ENCODE measurements at regions not wholly inside any gene's neighbourhood (a gene's known extent, or its start where the extent isn't known, plus 50 kb on each side); places are given as distances from the start of the nearest gene placed in this dataset.

GRCh38 chr20:62527781-62528180 is 52.0 kb upstream of the GATA5 start:
- Histone ChIP-seq H3K9me3 (ENCODE audit: control insufficient read depth, low read length) (no peaks in the 10 kb centered on the region), H3K4me3 (ENCODE audit: low read length in 2 of 2) (no peak overlapping the region), H3K27me3 (ENCODE audit: control insufficient read depth in 1 of 2, insufficient read depth in 2 of 2, low read length in 1 of 2) (no peaks in the 10 kb centered on the region), H3K4me1 (ENCODE audit: control insufficient read depth in 1 of 2, insufficient read depth in 2 of 2, low read length in 2 of 2) (no peaks in the 10 kb centered on the region), H3K36me3 (ENCODE audit: control insufficient read depth in 1 of 2, insufficient read depth in 2 of 2, low read length in 1 of 2) (no peaks in the 10 kb centered on the region), H3K27ac (ENCODE audit: low read depth in 1 of 2, low read length in 2 of 2) (no peak overlapping the region)
- ATAC-seq (ENCODE audit: low FRiP score) (no peak), DNase-seq (no peak)
- WGBS, 2 donors: 88 to 92% methylated on average over 20 of the region's 20 CpGs
- intact Hi-C loops (cut with DNase I): no loop called here

GRCh38 chr20:62528983-62529891 is 53.4 kb upstream of the GATA5 start:
- Histone ChIP-seq H3K36me3 (ENCODE audit: control insufficient read depth in 1 of 2, insufficient read depth in 2 of 2, low read length in 1 of 2) (no peaks in the 10 kb centered on the region), H3K4me1 (ENCODE audit: control insufficient read depth in 1 of 2, insufficient read depth in 2 of 2, low read length in 2 of 2) (no peaks in the 10 kb centered on the region), H3K4me3 (ENCODE audit: low read length in 2 of 2) (no peak overlapping the region), H3K9me3 (ENCODE audit: control insufficient read depth, low read length) (no peaks in the 10 kb centered on the region), H3K27ac (ENCODE audit: low read depth in 1 of 2, low read length in 2 of 2) (no peak overlapping the region), H3K27me3 (ENCODE audit: control insufficient read depth in 1 of 2, insufficient read depth in 2 of 2, low read length in 1 of 2) (no peaks in the 10 kb centered on the region)
- ATAC-seq (ENCODE audit: low FRiP score) (no peak), DNase-seq (no peak)
- 60 to 61% methylated on average over 25 of the region's 25 CpGs for WGBS, 2 donors
- intact Hi-C loops (cut with DNase I): no loop called here

- DNase-seq (no peak), ATAC-seq (ENCODE audit: low FRiP score) (no peak)
- Histone ChIP-seq H3K27ac (ENCODE audit: low read depth in 1 of 2, low read length in 2 of 2) (no peak overlapping the region), H3K9me3 (ENCODE audit: control insufficient read depth, low read length) (no peaks in the 10 kb centered on the region), H3K27me3 (ENCODE audit: control insufficient read depth in 1 of 2, insufficient read depth in 2 of 2, low read length in 1 of 2) (no peaks in the 10 kb centered on the region), H3K4me1 (ENCODE audit: control insufficient read depth in 1 of 2, insufficient read depth in 2 of 2, low read length in 2 of 2) (no peaks in the 10 kb centered on the region), H3K4me3 (ENCODE audit: low read length in 2 of 2) (no peak overlapping the region), H3K36me3 (ENCODE audit: control insufficient read depth in 1 of 2, insufficient read depth in 2 of 2, low read length in 1 of 2) (no peaks in the 10 kb centered on the region)
- WGBS, 2 donors: 53 to 63% methylated on average over 22 to 25 of the region's 25 CpGs
- intact Hi-C loops (cut with DNase I): no loop called here
Observed at GRCh38 chr20:62529896-62530642, 54.3 kb upstream of the GATA5 start.

GRCh38 chr20:62530643-62531032 is 54.8 kb upstream of the GATA5 start:
- Histone ChIP-seq H3K4me3 (ENCODE audit: low read length in 2 of 2) (no peak overlapping the region), H3K27me3 (ENCODE audit: control insufficient read depth in 1 of 2, insufficient read depth in 2 of 2, low read length in 1 of 2) (no peaks in the 10 kb centered on the region), H3K36me3 (ENCODE audit: control insufficient read depth in 1 of 2, insufficient read depth in 2 of 2, low read length in 1 of 2) (no peaks in the 10 kb centered on the region), H3K4me1 (ENCODE audit: control insufficient read depth in 1 of 2, insufficient read depth in 2 of 2, low read length in 2 of 2) (no peaks in the 10 kb centered on the region), H3K27ac (ENCODE audit: low read depth in 1 of 2, low read length in 2 of 2) (no peak overlapping the region), H3K9me3 (ENCODE audit: control insufficient read depth, low read length) (no peaks in the 10 kb centered on the region)
- intact Hi-C loops (cut with DNase I): no loop called here
- 91 to 92% methylated on average over 16 of the region's 16 CpGs for WGBS, 2 donors
- ATAC-seq (ENCODE audit: low FRiP score) (no peak), DNase-seq (no peak)

- ATAC-seq (ENCODE audit: low FRiP score) (no peak), DNase-seq (no peak)
- Histone ChIP-seq H3K27me3 (ENCODE audit: control insufficient read depth in 1 of 2, insufficient read depth in 2 of 2, low read length in 1 of 2) (no peaks in the 10 kb centered on the region), H3K27ac (ENCODE audit: low read depth in 1 of 2, low read length in 2 of 2) (no peak overlapping the region), H3K9me3 (ENCODE audit: control insufficient read depth, low read length) (no peaks in the 10 kb centered on the region), H3K36me3 (ENCODE audit: control insufficient read depth in 1 of 2, insufficient read depth in 2 of 2, low read length in 1 of 2) (no peaks in the 10 kb centered on the region), H3K4me1 (ENCODE audit: control insufficient read depth in 1 of 2, insufficient read depth in 2 of 2, low read length in 2 of 2) (no peaks in the 10 kb centered on the region), H3K4me3 (ENCODE audit: low read length in 2 of 2) (no peak overlapping the region)
- intact Hi-C loops (cut with DNase I): no loop called here
- WGBS, 2 donors: 91 to 92% methylated on average over 23 of the region's 23 CpGs
Observed at GRCh38 chr20:62531046-62531838, 55.4 kb upstream of the GATA5 start.

- 90 to 94% methylated on average over 12 of the region's 12 CpGs for WGBS, 2 donors
Observed at GRCh38 chr20:62532921-62533320, 57.1 kb upstream of the GATA5 start.

GRCh38 chr20:62533591-62534495 is 58.0 kb upstream of the GATA5 start:
- no peaks in the 10 kb centered on the region for H3K27me3 ChIP-seq (ENCODE audit: control insufficient read depth in 1 of 2, insufficient read depth in 2 of 2, low read length in 1 of 2)
- intact Hi-C loops (cut with DNase I): no loop called here
- H3K9me3 ChIP-seq (ENCODE audit: control insufficient read depth, low read length): no peaks in the 10 kb centered on the region
- DNase-seq (no peak), ATAC-seq (ENCODE audit: low FRiP score) (no peak)
- 75 to 77% methylated on average over 19 of the region's 19 CpGs for WGBS, 2 donors
- no peak overlapping the region for H3K27ac ChIP-seq (ENCODE audit: low read depth in 1 of 2, low read length in 2 of 2)
- H3K4me3 ChIP-seq (ENCODE audit: low read length in 2 of 2): no peak overlapping the region
- H3K36me3 ChIP-seq (ENCODE audit: control insufficient read depth in 1 of 2, insufficient read depth in 2 of 2, low read length in 1 of 2): no peaks in the 10 kb centered on the region
- no peaks in the 10 kb centered on the region for H3K4me1 ChIP-seq (ENCODE audit: control insufficient read depth in 1 of 2, insufficient read depth in 2 of 2, low read length in 2 of 2)

More at GRCh38 chr20:62532921-62533320, 57.1 kb upstream of the GATA5 start:
- Histone ChIP-seq H3K27me3 (ENCODE audit: control insufficient read depth in 1 of 2, insufficient read depth in 2 of 2, low read length in 1 of 2) (no peaks in the 10 kb centered on the region), H3K4me1 (ENCODE audit: control insufficient read depth in 1 of 2, insufficient read depth in 2 of 2, low read length in 2 of 2) (no peaks in the 10 kb centered on the region), H3K4me3 (ENCODE audit: low read length in 2 of 2) (no peak overlapping the region), H3K27ac (ENCODE audit: low read depth in 1 of 2, low read length in 2 of 2) (no peak overlapping the region), H3K36me3 (ENCODE audit: control insufficient read depth in 1 of 2, insufficient read depth in 2 of 2, low read length in 1 of 2) (no peaks in the 10 kb centered on the region), H3K9me3 (ENCODE audit: control insufficient read depth, low read length) (no peaks in the 10 kb centered on the region)
- intact Hi-C loops (cut with DNase I): no loop called here
- no peak for DNase-seq
- ATAC-seq (ENCODE audit: low FRiP score): no peak
